22Rv1 (cell line): ENCODE measurements at regions not wholly inside any gene's neighbourhood (a gene's known extent, or its start where the extent isn't known, plus 50 kb on each side); places are given as distances from the start of the nearest gene placed in this dataset.

Source experiments
- H3K27ac ChIP-seq: fragments of 450-650 bp; 2 replicates; pipeline ENCODE4 v1.5.1; 2017
- ZFX ChIP-seq: fragments of 450-650 bp; IDR thresholded peaks from 2 replicates; pipeline ENCODE4 v1.6.1; 2017; ENCODE audit warnings: antibody characterized with exemption, borderline replicate concordance
- TF ChIP-seq, protein P1 (sequence below): fragments of 450-650 bp; IDR thresholded peaks from 2 replicates; pipeline ENCODE4 v1.5.1; 2017; ENCODE audit warnings: mild to moderate bottlenecking

DNA sequence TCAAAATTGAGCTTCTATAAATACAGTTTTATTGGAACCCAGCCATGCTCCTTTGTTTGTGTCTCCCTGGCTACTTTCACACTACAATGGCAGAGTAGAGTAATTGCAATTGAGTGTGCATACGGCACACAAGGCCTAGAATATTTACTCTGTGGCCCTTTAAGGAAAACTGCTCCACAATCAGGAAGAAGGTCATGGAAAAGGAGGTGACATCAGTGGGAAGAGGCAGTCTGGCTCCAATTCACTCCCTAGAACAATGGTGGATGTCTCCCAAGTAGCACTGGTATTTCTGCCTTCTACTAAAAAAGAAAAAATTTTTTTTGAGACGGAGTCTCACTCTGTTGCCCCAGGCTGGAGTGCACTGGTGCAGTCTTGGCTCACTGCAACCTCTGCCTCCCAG lies 51.3 kb downstream of the KRTAP19-8 start:
- H3K27ac ChIP-seq: no peak overlapping the region
- TF ChIP-seq ZFX: no peak

DNA sequence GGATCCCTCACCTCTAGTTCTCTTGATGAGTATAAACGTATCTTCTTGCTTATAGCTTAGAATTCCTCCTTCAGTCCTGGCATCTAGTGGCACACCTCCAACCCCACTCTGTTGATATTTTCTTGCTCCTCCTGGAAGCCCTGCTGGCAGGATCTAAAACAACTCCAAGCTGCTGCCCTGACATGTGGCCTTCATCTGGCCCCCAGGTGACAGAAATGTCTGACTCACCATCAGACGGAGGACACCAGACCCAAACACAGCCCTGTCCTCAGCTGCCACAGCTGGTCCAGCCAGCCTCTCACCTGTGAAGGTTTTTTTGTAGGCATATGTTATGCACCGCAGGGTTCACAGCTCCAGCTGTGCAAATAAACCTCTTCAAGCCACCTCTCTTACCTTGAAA lies 53.4 kb downstream of the KRTAP19-8 start:
- no peak for TF ChIP-seq ZFX
- H3K27ac ChIP-seq: no peak overlapping the region

DNA sequence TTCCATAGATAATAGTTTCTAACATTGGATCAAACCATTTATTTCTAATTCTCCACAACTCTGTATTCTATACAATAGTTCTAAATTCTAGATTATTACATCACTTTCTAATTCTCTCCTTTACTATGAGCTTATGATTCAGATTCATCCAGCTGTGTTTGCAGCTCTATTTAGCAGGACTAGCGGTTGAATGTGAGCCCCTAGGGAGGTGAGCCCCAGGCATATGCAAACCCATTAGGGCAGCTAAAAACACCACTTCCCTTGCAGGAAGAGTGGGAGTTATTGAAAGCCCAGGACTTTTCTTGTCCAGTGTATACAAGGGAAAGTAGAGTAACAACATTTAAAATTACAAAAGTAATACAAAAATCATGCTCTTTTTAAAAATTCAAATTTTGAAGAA lies 56.9 kb downstream of the KRTAP19-8 start:
- no peak overlapping the region for H3K27ac ChIP-seq

DNA sequence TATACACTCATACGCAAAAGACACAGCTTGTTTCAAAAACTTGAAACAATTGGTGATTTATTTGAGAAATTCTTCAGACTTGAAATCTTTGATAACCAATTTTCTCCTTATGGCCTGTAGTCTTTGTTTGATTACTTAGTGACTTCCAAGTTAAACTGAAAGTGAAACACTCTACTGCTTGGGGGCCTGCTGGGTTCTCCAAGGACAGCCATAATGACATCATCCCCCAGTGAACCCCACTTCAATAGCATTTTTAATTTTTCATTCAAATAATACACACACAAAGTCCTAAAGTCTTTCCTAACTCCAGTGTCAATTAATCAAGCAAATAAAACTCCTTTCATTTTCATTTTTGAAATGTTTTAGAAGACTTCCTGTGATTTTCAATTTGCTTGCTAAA lies 59.2 kb downstream of the KRTAP19-8 start:
- no peak overlapping the region for H3K27ac ChIP-seq
- TF ChIP-seq, protein P1, sequence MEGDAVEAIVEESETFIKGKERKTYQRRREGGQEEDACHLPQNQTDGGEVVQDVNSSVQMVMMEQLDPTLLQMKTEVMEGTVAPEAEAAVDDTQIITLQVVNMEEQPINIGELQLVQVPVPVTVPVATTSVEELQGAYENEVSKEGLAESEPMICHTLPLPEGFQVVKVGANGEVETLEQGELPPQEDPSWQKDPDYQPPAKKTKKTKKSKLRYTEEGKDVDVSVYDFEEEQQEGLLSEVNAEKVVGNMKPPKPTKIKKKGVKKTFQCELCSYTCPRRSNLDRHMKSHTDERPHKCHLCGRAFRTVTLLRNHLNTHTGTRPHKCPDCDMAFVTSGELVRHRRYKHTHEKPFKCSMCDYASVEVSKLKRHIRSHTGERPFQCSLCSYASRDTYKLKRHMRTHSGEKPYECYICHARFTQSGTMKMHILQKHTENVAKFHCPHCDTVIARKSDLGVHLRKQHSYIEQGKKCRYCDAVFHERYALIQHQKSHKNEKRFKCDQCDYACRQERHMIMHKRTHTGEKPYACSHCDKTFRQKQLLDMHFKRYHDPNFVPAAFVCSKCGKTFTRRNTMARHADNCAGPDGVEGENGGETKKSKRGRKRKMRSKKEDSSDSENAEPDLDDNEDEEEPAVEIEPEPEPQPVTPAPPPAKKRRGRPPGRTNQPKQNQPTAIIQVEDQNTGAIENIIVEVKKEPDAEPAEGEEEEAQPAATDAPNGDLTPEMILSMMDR: no peak
- no peak for TF ChIP-seq ZFX

More for the DNA sequence above, 56.9 kb downstream of the KRTAP19-8 start:
- TF ChIP-seq ZFX: no peak
- TF ChIP-seq, protein P1: no peak

DNA sequence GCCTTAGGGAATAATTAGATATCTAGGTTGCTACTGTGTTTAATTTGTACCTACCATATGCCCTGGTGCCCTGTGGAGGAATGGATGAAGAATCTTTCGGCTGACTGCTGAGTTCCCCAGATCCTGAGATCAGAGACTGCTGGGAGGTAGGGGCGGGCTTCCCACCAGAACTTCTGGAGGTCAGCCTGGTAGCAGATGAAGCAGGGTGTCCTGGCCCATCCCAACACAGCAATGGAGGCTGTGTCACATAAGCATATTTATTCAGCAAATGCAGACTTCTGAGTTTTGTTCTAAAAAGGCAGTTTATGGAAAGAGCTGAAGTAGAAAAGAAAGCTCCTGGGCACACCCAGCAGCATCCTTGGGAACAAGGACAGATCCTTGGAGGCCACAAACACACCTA lies 74.0 kb downstream of the KRTAP19-8 start:
- no peak overlapping the region for H3K27ac ChIP-seq
- TF ChIP-seq, protein P1: no peak
- no peak for TF ChIP-seq ZFX

DNA sequence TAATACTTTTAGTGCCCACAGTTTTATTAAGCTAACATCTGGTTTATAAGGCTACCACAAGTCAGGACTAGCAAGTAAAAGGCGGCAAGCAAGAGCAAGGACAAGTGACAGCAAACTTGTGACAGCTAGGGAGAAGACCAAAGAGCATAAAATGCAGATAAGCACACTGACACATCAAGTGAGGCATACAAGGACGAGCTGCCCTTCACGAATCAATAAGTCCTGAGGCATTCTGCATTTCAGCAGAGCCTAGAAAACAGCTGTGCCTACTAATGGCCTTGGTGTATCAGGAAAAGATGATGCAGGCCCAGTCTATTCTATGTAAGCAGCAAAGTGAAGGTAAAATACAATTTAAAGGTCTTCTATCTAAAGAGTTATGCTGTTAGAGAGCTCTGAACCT lies 74.8 kb downstream of the KRTAP19-8 start:
- TF ChIP-seq ZFX: no peak
- TF ChIP-seq, protein P1: no peak

DNA sequence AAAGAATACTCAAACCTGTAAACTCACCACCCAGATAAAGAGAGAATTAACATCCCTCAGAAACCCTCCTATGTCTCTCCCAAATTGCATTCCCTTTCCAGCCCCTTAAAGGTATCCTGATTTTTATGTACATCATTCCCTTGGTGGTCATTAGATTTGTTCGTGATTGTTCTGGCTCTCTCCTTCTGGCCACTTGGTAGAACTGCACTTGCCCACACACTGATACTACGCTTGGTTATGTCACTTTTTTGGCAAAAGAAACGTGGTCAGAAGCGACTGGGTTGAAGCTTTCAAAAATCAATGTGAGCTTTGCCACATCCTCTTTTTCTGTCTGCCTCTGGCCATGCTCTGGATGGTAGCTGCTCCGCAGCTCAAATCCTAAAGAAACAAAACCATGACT lies 76.3 kb downstream of the KRTAP19-8 start:
- no peak overlapping the region for H3K27ac ChIP-seq

More for the DNA sequence above, 74.8 kb downstream of the KRTAP19-8 start:
- H3K27ac ChIP-seq: no peak overlapping the region

DNA sequence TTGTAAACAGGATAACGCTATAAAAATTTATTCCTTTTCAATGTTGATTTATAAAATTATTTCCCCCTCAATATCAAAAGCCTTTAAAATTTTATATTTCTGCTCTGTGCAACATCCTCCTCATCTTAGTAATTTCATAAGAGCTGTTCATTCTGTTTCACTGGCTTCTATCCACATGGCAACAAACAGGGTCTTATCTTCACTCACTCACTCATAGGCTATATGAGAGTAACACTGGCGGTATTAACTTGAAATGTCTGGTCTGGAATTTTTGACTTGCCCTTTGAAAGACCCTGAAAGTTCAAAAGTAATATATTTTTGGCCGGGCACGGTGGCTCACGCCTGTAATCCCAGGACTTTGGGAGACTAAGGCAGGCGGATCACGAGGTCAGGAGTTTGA lies 77.4 kb upstream of the KRTAP11-1 start:
- TF ChIP-seq ZFX: no peak
- TF ChIP-seq, protein P1: no peak
- H3K27ac ChIP-seq: no peak overlapping the region

More for the DNA sequence above, 76.3 kb downstream of the KRTAP19-8 start:
- no peak for TF ChIP-seq ZFX
- TF ChIP-seq, protein P1: peak; percentile 7; the same call in 1 of the 2 replicates
